ENCODE measurements at regions not wholly inside any gene's neighbourhood (a gene's known extent, or its start where the extent isn't known, plus 50 kb on each side); places are given as distances from the start of the nearest gene placed in this dataset.
"Not testable (repeated sequence)": the region's sequence is repeated elsewhere in the genome, so short reads cannot be mapped to it uniquely, and the experiment has no call there.

- no peak for DNase-seq (ENCODE audit: low spot score)
Measured at GRCh38 chr9:31336386-31336785, 1048.1 kb upstream of the ACO1 start.

- no peak for DNase-seq (ENCODE audit: low spot score)
Measured at GRCh38 chr9:31336841-31337240, 1047.6 kb upstream of the ACO1 start.

- no peak for DNase-seq (ENCODE audit: low spot score)
Measured at GRCh38 chr9:31347082-31347617, 1037.3 kb upstream of the ACO1 start.

GRCh38 chr9:31355159-31355882 lies 1029.1 kb upstream of the ACO1 start:
- no peak for DNase-seq (ENCODE audit: low spot score)

GRCh38 chr9:31355965-31356364 lies 1028.5 kb upstream of the ACO1 start:
- DNase-seq (ENCODE audit: low spot score): no peak

- DNase-seq (ENCODE audit: low spot score): no peak
Measured at GRCh38 chr9:31359071-31359470, 1025.4 kb upstream of the ACO1 start.

- DNase-seq (ENCODE audit: low spot score): no peak
Measured at GRCh38 chr9:31364171-31364570, 1020.3 kb upstream of the ACO1 start.

- DNase-seq (ENCODE audit: low spot score): no peak
Measured at GRCh38 chr9:31372799-31373587, 1011.5 kb upstream of the ACO1 start.

GRCh38 chr9:31377358-31377757 lies 1007.1 kb upstream of the ACO1 start:
- DNase-seq (ENCODE audit: low spot score): no peak

GRCh38 chr9:31388660-31389059 lies 995.8 kb upstream of the ACO1 start:
- no peak for DNase-seq (ENCODE audit: low spot score)

- no peak for DNase-seq (ENCODE audit: low spot score)
Measured at GRCh38 chr9:31389075-31389474, 995.4 kb upstream of the ACO1 start.

- no peak for DNase-seq (ENCODE audit: low spot score)
Measured at GRCh38 chr9:31390403-31391025, 993.9 kb upstream of the ACO1 start.

GRCh38 chr9:31393240-31393639 lies 991.2 kb upstream of the ACO1 start:
- DNase-seq (ENCODE audit: low spot score): no peak

- no peak for DNase-seq (ENCODE audit: low spot score)
Measured at GRCh38 chr9:31394015-31394473, 990.4 kb upstream of the ACO1 start.

GRCh38 chr9:31412081-31412480 lies 972.4 kb upstream of the ACO1 start:
- DNase-seq (ENCODE audit: low spot score): no peak

GRCh38 chr9:31415164-31415563 lies 969.3 kb upstream of the ACO1 start:
- no peak for DNase-seq (ENCODE audit: low spot score)

- no peak for DNase-seq (ENCODE audit: low spot score)
Measured at GRCh38 chr9:31418419-31418818, 966.0 kb upstream of the ACO1 start.

GRCh38 chr9:31443630-31444457 lies 940.6 kb upstream of the ACO1 start:
- DNase-seq (ENCODE audit: low spot score): not testable (repeated sequence)

GRCh38 chr9:31445357-31445756 lies 939.1 kb upstream of the ACO1 start:
- no peak for DNase-seq (ENCODE audit: low spot score)

- no peak for DNase-seq (ENCODE audit: low spot score)
Measured at GRCh38 chr9:31445960-31446359, 938.5 kb upstream of the ACO1 start.

GRCh38 chr9:31467075-31467474 lies 917.4 kb upstream of the ACO1 start:
- no peak for DNase-seq (ENCODE audit: low spot score)

- no peak for DNase-seq (ENCODE audit: low spot score)
Measured at GRCh38 chr9:31470051-31470450, 914.4 kb upstream of the ACO1 start.
